GM19324 (cell line): ENCODE measurements at regions not wholly inside any gene's neighbourhood (a gene's known extent, or its start where the extent isn't known, plus 50 kb on each side); places are given as distances from the start of the nearest gene placed in this dataset.
A peak's percentile ranks its signal among the peaks of the same experiment; 100 is the strongest.
"Not testable (repeated sequence)": the region's sequence is repeated elsewhere in the genome, so short reads cannot be mapped to it uniquely, and the experiment has no call there.

Experiments used
- ATAC-seq: cut with Tn5 transposase; IDR thresholded peaks from one replicate; pipeline ENCODE4 v1.9.1; 2021; ENCODE audit warnings: mild to moderate bottlenecking, moderate library complexity; ENCODE audit not compliant: unreplicated experiment, low FRiP score

DNA sequence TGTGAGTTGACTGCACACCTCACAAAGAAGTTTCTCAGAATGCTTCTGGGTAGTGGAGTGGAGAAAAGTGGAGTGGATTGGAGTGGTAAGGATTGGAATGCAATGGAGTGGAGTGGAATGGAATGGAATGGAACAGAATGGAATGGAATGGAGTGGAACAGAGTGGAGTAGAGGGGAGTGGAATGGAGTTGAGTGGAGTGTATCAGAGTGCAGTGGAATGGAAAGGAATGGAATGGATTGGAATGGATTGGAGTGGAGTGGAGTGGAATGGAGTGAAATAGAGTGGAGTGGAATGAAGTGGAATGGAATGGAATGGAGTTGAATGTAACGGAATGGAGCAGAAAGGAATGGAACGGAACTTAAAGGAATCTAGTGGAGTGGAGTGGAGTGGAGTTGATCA lies 5194.2 kb upstream of the TPTE start:
- not testable (repeated sequence) for ATAC-seq

DNA sequence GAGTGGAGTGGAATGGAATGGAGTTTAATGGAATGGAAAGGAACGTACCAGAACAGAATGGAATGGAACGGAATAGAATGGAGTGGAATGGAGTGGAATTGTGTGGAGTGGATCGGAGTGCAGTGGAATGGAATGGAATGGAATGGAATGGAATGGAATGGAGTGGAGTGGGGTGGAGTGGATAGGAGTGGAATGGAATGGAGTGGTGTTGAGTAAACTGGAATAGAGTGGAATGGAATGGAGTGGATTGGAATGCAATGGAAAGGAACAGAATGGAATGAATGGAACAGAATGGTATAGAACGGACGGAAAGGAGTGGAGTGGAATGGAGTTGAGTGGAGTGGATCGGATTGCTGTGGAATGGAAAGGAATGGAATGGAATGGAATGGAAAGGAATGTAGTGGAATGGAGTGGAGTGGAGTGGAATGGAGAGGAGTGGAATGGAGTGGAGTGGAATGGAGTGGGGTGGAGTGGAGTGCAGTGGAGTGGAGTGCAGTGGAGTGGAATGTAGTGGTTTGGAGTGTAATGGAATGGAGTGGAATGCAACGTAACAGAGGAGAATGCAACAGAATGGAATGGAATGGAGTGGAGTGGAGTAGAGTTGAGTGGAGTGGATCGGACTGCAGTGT lies 5192.0 kb upstream of the TPTE start:
- peak; percentile 44 for ATAC-seq

- ATAC-seq = not testable (repeated sequence)
Measured at GRCh38 chr21:5357839-5358238, 5163.5 kb upstream of the TPTE start.
